GM18870 (cell line): ENCODE measurements at regions not wholly inside any gene's neighbourhood (a gene's known extent, or its start where the extent isn't known, plus 50 kb on each side); places are given as distances from the start of the nearest gene placed in this dataset.
"Not testable (repeated sequence)": the region's sequence is repeated elsewhere in the genome, so short reads cannot be mapped to it uniquely, and the experiment has no call there.

Experiments
- ATAC-seq: cut with Tn5 transposase; IDR thresholded peaks from one replicate; pipeline ENCODE4 v1.9.1; 2021; ENCODE audit warnings: moderate library complexity; ENCODE audit not compliant: unreplicated experiment

DNA sequence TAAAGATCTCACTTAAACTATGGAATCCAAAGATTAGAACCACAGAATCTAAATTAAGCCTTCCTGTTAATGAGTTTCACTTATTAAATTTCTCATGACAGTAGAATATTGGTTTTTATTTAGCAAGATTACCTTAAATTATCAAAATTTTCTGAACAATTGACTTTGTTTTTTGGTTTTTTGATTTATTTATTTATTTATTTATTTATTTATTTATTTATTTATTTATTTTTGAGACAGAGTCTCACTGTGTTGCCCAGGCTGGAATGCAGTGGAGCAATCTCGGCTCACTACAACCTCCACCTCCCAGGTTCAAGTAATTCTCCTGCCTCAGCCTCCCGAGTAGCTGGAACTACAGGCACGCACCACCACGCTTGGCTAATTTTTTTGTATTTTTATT is 538.6 kb downstream of the AMY1C start:
- ATAC-seq = not testable (repeated sequence)

DNA sequence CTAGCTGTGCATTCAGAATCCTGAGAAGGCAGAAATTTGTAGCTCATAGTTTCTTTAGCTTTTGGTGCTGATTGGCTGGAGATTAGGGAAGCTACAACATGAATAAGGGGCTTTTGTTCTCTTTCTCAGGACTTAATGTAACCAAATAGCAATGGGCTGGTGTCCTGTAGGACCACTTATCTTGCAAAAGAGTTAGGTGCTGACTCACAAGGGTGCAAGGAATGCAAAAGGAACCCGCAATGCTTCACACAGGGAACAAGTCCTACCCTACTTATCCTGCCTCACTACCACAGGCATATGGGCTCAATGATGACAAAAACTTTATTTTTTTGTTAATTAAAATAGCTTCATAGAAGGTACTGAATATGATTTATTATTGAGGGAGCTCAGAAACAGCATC is 541.5 kb downstream of the AMY1C start:
- ATAC-seq = no peak

GRCh38 chr1:104294259-104294658 is 544.6 kb downstream of the AMY1C start:
- no peak for ATAC-seq

DNA sequence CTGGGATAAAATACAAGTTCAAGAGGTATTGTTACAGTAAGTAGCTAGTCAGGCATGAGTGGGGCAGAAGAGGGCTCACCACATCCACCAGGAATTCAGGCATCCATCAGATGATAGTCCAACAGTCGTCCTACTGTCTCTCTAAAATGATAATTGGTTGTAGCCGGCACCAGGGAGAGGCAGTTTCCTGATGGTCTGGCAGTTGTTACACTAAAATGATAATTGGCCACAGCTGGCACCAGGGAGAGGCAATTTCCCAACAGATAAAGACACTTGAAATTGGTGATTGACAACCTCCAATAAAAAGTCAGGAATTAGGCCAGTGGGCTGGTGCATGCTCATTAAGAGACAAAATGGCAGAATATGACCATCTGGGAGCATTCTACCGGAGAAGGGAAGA is 545.8 kb downstream of the AMY1C start:
- ATAC-seq = no peak

GRCh38 chr1:104309673-104310072 is 560.0 kb downstream of the AMY1C start:
- no peak for ATAC-seq

GRCh38 chr1:104315823-104316222 is 566.1 kb downstream of the AMY1C start:
- no peak for ATAC-seq

DNA sequence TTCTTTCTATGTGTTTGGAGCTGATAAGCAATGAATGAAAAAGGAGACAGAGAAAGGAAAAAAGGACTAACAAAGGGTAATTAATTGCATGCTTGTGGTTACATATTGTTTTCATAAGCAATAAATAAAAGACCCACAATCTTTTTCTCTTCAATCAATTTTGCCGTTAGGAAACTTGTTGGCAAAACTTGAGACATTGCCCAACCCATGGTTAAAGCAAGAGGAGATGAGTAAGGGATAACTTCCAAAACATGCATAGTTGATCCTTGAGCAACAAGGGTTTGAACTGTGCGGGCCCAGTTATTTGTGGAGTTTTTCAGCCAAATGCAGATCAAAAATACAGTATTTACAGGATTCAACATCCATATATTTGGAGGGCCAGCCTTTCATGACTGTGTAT is 572.4 kb downstream of the AMY1C start:
- no peak for ATAC-seq

GRCh38 chr1:104329278-104329677 is 579.6 kb downstream of the AMY1C start:
- no peak for ATAC-seq

DNA sequence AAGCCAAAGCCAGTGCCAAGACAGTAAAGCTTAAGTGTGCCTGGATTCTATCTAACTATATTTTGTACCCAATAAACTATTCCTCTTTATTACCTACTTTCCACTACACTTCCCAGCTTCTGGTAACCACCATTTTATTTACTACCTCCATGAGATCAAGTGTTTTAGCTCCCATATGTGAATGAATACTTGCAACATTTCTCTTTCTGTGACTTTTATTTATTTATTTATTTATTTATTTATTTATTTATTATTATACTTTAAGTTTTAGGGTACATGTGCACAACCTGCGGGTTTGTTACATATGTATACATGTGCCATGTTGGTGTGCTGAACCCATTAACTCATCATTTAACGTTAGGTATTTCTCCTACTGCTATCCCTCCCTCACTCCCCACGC is 582.1 kb downstream of the AMY1C start:
- no peak for ATAC-seq

GRCh38 chr1:104337927-104338326 is 588.2 kb downstream of the AMY1C start:
- not testable (repeated sequence) for ATAC-seq

DNA sequence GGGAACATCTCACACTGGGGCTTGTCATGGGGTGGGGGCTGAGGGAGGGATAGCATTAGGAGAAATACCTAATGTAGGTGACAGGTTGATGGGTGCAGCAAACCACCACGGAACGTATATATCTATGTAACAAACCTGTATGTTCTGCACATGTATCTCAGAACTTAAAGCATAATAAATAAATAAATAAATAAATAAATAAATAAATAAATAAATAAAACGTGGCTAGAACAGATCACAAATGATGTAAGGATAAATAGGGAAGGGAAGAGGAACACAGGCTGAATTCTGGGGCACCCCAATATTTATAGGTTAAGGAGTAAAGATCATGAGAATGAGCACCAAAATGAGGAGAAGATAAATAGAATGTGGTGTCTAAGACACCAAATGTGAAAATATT is 592.2 kb downstream of the AMY1C start:
- ATAC-seq = no peak

- no peak for ATAC-seq
Measured at GRCh38 chr1:104348277-104348676, 598.6 kb downstream of the AMY1C start.

DNA sequence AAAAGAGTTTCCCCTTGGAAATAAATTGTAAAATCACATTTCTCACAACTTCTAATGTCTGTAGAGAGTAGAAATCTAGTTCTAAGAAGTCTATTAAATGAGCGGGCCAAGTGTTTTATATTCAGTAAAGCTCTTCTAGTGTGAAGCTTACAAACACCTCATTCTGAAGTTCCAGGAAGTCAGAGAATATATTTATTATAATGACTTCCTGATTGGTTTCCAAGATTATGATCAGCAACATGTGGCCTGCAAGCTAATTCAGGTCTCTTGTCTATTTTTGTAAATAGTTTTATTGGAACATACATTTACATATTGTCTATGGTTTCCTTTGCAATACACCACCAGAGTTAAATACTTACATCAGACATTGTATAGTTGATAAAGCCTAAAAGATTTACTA is 603.9 kb downstream of the AMY1C start:
- no peak for ATAC-seq

DNA sequence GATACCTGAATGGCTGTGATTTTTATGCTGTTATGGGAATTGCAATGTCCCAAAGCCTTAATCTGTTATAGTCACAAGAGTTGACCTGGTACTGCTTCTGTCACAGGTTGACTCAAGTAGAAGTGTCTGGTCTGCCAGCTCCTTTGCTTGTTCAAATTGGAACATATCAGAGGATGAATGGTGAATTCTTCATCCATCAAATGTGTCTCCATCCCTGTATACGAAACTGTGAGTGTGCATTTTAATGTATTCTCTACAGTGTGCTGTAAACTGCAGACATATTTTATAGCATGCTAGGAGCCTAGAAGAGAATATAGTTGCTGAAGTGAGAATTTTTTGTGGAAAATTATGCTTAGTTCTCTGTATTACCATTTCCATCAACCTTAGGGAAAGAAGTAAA is 608.4 kb downstream of the AMY1C start:
- no peak for ATAC-seq

DNA sequence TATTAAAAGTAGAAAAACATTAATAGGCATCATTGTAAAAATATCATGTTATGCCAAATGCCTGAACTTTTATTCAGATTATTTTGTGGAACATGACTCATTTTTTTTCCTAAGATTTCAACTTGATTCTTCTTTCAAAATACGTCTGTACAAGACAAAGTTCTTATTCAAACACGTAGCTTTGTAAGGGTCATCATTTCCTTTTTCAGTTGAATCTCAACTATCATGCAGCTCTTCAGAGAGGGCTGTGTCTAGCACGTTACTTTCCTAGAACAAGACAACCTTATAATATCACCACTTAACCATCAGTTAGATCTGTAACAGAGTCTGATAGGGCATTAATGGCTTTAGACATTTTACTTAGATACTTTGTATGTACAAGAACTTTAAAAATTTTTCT is 608.9 kb downstream of the AMY1C start:
- ATAC-seq = no peak

GRCh38 chr1:104378414-104378813 is 628.7 kb downstream of the AMY1C start:
- no peak for ATAC-seq

DNA sequence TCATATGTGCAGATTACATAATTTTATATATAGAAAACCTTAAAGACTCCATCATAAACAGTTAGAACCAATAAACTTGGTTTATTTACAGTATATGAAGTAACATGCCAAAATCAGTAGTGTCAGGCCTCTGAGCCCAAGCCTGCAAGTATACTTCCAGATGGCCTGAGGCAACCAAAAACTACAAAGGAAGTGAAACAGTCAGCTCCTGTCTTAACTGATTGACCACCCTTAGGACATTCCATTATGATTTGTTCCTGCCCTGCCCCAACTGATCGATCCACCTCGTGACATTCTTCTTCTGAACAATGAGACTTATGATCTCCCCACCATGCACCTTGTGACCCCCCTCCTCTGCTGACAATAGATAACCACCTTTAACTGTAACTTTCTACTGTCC is 630.3 kb downstream of the AMY1C start:
- no peak for ATAC-seq

DNA sequence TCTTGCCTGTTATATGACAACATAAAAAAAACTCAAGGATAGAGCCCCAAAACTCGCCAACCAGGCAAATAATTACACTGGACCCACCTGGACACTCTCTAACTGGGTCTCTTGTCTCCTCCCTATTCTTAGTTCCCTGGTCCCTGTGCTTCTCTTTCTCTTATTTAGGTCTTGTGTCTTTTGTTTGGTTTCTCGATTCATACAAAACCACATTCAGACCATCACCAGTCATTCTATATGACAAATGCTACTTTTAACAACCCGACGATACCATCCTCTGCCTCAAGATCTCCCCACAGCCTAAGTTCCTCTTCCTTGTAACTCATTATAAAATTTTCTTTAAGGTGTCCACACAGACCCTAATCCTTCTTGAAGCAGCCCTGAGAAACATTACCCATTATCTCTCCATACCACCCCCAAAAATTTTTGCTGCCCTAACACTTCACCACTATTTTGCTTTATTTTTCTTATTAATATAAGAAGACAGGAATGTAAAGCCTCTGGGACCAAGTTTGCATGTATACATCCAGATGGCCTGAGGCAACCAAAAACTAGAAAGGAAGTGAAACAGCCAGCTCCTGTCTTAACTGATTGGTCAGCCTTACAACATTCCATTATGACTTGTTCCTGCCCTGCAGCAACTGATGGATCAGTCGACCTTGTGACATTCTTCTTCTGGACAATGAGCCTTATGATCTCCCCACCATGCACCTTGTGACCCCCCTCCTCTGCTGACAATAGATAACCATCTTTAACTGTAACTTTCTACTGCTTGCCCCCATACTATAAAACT is 638.2 kb downstream of the AMY1C start:
- ATAC-seq = peak; percentile 68

DNA sequence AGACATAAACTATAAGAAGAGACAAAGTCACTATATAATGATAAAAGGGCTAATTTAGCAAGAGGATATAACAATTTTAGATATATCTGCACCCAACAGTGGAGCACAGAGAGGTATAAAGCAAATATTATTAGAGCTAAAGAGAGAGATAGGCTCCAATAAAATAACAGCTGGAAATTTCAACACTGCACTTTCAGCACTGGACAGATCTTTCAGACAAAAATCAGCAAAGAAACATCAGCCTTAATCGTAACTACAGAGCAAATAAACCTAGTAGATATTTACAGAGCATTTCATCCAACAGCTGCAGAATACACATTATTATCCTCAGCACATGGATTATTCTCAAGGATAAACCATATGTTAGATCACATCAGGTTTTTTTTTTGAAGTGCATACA is 642.9 kb downstream of the AMY1C start:
- no peak for ATAC-seq

- no peak for ATAC-seq
Measured at GRCh38 chr1:104402178-104402577, 652.5 kb downstream of the AMY1C start.

GRCh38 chr1:104403883-104404282 is 654.2 kb downstream of the AMY1C start:
- no peak for ATAC-seq

GRCh38 chr1:104406728-104407127 is 657.0 kb downstream of the AMY1C start:
- no peak for ATAC-seq

GRCh38 chr1:104408268-104408667 is 658.6 kb downstream of the AMY1C start:
- no peak for ATAC-seq
